ENCODE measurements at regions not wholly inside any gene's neighbourhood (a gene's known extent, or its start where the extent isn't known, plus 50 kb on each side); places are given as distances from the start of the nearest gene placed in this dataset.

GRCh38 chr12:30044206-30044605 is 260.5 kb upstream of the TMTC1 start:
- no peak for TF ChIP-seq POLR2A (IDR thresholded peaks at IDR 0.05)
- no peak for TF ChIP-seq POLR2AphosphoS5 (IDR thresholded peaks at IDR 0.05)
- no peak for TF ChIP-seq CTCF (IDR thresholded peaks at IDR 0.05)

Measured in breast epithelium (tissue), 3 donors.